ENCODE measurements at regions not wholly inside any gene's neighbourhood (a gene's known extent, or its start where the extent isn't known, plus 50 kb on each side); places are given as distances from the start of the nearest gene placed in this dataset.

- intact Hi-C loops (cut with DNase I): no loop called here
- TF ChIP-seq, protein P1, sequence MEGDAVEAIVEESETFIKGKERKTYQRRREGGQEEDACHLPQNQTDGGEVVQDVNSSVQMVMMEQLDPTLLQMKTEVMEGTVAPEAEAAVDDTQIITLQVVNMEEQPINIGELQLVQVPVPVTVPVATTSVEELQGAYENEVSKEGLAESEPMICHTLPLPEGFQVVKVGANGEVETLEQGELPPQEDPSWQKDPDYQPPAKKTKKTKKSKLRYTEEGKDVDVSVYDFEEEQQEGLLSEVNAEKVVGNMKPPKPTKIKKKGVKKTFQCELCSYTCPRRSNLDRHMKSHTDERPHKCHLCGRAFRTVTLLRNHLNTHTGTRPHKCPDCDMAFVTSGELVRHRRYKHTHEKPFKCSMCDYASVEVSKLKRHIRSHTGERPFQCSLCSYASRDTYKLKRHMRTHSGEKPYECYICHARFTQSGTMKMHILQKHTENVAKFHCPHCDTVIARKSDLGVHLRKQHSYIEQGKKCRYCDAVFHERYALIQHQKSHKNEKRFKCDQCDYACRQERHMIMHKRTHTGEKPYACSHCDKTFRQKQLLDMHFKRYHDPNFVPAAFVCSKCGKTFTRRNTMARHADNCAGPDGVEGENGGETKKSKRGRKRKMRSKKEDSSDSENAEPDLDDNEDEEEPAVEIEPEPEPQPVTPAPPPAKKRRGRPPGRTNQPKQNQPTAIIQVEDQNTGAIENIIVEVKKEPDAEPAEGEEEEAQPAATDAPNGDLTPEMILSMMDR (IDR thresholded peaks at IDR 0.05): no peak
- TF ChIP-seq POLR2A (IDR thresholded peaks at IDR 0.05): no peak
- DNase-seq: no peak
- ATAC-seq: no peak
- Histone ChIP-seq H3K27ac (no peak overlapping the region), H3K9me3 (no peaks in the 10 kb centered on the region), H3K27me3 (no peaks in the 10 kb centered on the region), H3K4me3 (no peak overlapping the region), H3K4me1 (no peaks in the 10 kb centered on the region), H3K36me3 (no peaks in the 10 kb centered on the region)
These were observed 312.7 kb upstream of the CWC22 start for GRCh38 chr2:180319586-180320405.

GRCh38 chr2:180314086-180314485, 307.0 kb upstream of the CWC22 start:
- DNase-seq (no peak), ATAC-seq (no peak)
- no peaks in the 10 kb centered on the region for H3K4me1 ChIP-seq
- no peaks in the 10 kb centered on the region for H3K9me3 ChIP-seq
- H3K27me3 ChIP-seq: no peaks in the 10 kb centered on the region
- TF ChIP-seq, protein P1 (IDR thresholded peaks at IDR 0.05): no peak
- no peak for TF ChIP-seq POLR2A (IDR thresholded peaks at IDR 0.05)
- intact Hi-C loops (cut with DNase I): no loop called here
- H3K36me3 ChIP-seq: no peaks in the 10 kb centered on the region
- WGBS (ENCODE audit: insufficient coverage, low coverage, low lambda C conversion rate, missing lambda C conversion rate): 64% methylated on average over 2 of the region's 2 CpGs
- H3K27ac ChIP-seq: no peak overlapping the region
- no peak overlapping the region for H3K4me3 ChIP-seq

GRCh38 chr2:180312542-180312941, 305.4 kb upstream of the CWC22 start:
- H3K36me3 ChIP-seq: no peaks in the 10 kb centered on the region
- no peak for DNase-seq
- ATAC-seq: no peak
- intact Hi-C loops (cut with DNase I): no loop called here
- no peaks in the 10 kb centered on the region for H3K9me3 ChIP-seq
- H3K27ac ChIP-seq: no peak overlapping the region
- no peaks in the 10 kb centered on the region for H3K4me1 ChIP-seq
- no peaks in the 10 kb centered on the region for H3K27me3 ChIP-seq
- no peak for TF ChIP-seq POLR2A (IDR thresholded peaks at IDR 0.05)
- H3K4me3 ChIP-seq: no peak overlapping the region

DNA sequence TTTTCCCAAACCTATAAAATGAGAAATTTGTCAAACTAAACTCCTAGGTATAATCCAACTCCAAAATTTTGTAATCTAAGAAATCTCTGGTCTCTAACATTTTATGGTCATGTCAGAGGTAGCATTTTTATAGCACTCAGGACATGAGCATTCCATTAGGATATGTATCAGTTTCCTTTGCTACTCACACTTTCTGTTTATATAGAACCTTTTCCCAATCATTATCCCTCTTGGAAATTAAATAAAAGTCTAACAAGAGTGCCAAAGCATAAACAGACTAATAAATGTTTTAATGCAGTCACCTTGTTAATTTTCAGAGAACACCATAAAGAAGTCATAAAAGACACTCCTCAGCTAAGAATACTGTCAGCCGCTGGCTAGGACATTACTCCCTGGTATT, 300.0 kb upstream of the CWC22 start:
- Histone ChIP-seq H3K4me1 (no peaks in the 10 kb centered on the region), H3K4me3 (no peak overlapping the region), H3K36me3 (no peaks in the 10 kb centered on the region), H3K27me3 (no peaks in the 10 kb centered on the region), H3K9me3 (no peaks in the 10 kb centered on the region), H3K27ac (no peak overlapping the region)
- DNase-seq (no peak), ATAC-seq (no peak)
- intact Hi-C loops (cut with DNase I): no loop called here
- TF ChIP-seq POLR2A (IDR thresholded peaks at IDR 0.05): no peak
- TF ChIP-seq, protein P1 (IDR thresholded peaks at IDR 0.05): no peak
- WGBS (ENCODE audit: insufficient coverage, low coverage, low lambda C conversion rate, missing lambda C conversion rate): 92% methylated on average over 1 of the region's 1 CpG

- no peaks in the 10 kb centered on the region for H3K36me3 ChIP-seq
- TF ChIP-seq, protein P1 (IDR thresholded peaks at IDR 0.05): no peak
- TF ChIP-seq POLR2A (IDR thresholded peaks at IDR 0.05): no peak
- H3K4me1 ChIP-seq: no peaks in the 10 kb centered on the region
- no peaks in the 10 kb centered on the region for H3K9me3 ChIP-seq
- DNase-seq (no peak), ATAC-seq (no peak)
- 42% methylated on average over 2 of the region's 2 CpGs for WGBS (ENCODE audit: insufficient coverage, low coverage, low lambda C conversion rate, missing lambda C conversion rate)
- H3K27ac ChIP-seq: no peak overlapping the region
- H3K4me3 ChIP-seq: no peak overlapping the region
- intact Hi-C loops (cut with DNase I): no loop called here
- no peaks in the 10 kb centered on the region for H3K27me3 ChIP-seq
These were observed 299.2 kb upstream of the CWC22 start for GRCh38 chr2:180306346-180306745.

Data from right lobe of liver (tissue), 6 donors.